Daoy (cell line): ENCODE measurements at regions not wholly inside any gene's neighbourhood (a gene's known extent, or its start where the extent isn't known, plus 50 kb on each side); places are given as distances from the start of the nearest gene placed in this dataset.
"Not testable (repeated sequence)": the region's sequence is repeated elsewhere in the genome, so short reads cannot be mapped to it uniquely, and the experiment has no call there.

Source experiments
- DNase-seq: peaks from one replicate; pipeline ENCODE4 v3.0.0-alpha.2; 2015; ENCODE audit warnings: low read depth

DNA sequence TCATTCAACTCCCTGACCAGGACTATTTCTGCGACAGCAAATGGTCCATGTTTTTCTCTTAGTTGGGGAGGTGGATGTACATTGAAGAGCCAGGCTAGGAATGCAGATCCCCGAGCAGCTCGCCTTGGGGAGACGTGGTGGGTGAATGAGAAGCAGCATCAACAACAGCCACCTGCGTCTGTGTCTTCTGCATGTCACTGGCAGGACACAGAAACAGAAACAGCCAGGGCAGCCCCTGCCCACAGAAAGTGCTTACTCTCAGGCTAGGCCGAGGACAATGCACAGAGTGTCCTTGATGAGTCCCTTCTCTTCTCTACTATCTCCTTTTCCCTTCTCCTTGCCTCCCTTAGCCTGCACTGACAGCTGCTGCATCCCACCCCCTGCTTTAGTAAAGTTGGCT is 541.9 kb upstream of the CADM1 start:
- no peak for DNase-seq

DNA sequence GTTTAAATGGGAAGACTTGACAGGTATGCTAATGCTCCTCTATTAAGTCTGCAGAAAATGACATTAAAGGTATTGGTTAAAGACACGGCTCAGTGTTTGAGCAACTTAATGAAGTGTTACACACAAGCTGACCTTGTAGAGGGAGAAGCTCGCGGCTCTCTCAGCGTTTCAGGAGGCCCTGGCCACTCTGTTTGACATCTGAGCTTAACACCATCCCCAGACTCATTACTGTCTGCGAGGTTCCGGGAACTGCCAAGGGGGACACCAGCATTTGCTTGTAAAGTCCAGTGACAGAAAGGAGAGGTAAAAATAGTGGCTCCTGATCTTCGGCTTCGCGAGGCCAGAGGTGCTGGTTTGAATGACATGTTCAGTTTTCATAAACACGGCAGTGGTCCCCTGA is 540.7 kb upstream of the CADM1 start:
- DNase-seq, result no peak

DNA sequence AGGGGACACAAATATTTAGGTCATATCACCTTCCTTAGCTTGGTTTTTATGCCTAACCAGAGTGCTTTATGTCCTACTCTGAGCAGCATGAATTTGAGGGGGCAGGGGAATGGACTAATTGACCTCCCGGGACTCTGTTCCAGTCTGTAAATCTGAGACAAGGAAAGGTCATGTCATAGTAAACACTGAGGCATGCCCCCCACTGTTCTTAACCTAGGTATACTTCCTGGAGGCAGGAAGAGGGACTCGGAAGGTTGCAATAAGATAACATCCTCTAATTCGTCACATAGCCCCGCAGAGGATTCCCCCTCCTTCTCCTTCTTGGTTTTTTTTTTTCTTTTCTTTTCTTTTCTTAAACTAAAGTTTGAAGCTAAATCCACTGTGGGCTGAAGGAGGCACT is 540.3 kb upstream of the CADM1 start:
- no peak for DNase-seq

- no peak for DNase-seq
These were observed 539.6 kb upstream of the CADM1 start for GRCh38 chr11:116043857-116044256.

GRCh38 chr11:116043059-116043458 is 538.8 kb upstream of the CADM1 start:
- DNase-seq, result not testable (repeated sequence)

DNA sequence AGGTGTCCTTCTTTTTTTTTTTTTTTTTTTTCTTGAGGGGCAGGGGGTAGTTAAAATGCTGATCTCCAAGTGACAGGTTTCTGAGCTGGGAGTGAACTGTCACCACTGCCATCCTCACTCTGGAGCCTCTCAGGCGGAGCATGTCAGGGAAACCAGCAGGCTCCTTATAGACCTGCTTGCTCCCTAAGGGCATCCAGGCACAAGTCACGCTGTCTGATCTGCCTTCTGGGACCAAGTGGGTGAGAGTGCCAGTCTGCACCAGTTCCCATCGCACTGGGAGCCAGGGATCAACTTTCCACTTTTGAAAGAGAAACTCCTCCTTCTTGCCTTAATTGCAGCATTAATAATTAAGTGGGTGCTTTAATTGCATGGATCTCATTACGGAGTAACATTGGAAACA is 537.9 kb upstream of the CADM1 start:
- DNase-seq, result no peak

DNA sequence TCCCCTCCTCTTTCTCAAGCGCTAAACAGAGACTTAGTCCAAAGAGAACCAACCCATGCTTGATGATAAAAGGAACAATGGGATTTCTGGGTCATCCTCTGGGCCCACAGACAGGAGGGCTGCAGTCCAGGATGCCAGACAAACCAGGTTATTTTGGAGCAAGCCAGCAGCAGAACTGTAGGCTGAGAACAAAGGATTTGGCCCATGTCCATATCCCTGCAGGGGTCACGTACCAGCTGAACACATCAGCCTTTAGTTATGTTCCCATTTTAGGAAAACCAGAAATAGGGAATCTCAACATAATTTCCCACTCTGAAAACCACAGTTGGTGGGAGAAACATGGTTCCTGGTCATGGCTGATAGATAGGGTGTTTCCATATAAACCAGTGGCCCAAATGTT is 533.6 kb upstream of the CADM1 start:
- peak; percentile 77 for DNase-seq

GRCh38 chr11:116035977-116036376 is 531.8 kb upstream of the CADM1 start:
- DNase-seq, result no peak

DNA sequence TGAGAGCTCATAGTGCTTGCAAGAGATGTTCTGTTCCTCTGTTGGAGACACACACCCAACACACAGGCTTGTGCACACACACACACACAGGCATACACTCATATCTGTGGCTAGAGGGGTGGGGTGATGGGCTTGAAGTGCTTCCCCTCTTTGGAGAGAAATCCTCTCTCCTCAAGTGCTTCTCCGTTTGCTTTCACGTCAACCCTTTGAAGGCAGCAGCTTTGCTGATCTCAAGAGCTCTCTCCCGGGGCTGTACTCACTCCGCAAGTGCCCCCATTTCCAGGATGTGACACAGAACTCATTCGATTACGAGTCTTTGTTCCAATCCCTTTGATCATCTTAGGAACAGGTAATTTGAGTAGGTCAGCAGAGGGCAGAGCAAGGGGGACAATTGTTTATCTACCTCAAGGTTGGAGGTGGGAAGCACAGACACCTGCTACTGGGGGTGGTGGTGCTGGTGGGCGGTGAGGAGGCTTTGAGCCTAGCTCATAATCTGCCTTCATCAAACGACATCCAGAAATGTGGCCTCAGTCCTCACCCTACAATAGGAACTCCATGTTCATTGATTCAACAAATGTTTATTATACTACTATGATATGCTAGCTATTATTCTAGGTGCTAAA is 529.8 kb upstream of the CADM1 start:
- no peak for DNase-seq

DNA sequence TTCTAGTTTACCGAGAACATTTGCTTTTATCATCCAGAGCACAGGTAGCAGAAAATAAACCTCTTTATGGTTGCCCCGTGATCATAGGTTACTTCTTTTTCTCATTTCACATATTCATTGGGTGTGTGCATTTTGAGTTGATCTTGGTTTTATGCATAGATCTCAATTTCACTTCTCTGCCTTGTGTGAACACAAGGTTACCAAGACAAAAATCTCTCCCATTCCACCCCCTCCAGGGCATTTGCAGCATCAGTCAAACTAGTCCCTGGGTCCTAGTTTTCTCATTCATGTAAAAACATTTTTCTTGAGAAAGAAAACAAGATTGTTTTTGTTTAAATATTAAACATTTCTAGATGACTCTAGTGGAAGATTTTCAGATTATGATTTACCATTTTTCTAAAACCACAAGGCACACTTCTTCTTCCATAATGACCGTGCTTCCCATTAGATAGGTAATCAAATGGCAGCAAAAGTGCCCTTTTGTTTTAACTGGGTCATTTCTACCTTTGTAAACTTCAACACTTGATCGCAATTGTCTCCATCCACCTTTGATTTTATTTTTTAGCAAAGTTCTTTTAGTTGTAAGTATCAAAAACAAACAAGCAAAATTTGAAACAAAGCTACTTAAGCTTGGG is 526.6 kb upstream of the CADM1 start:
- no peak for DNase-seq

- DNase-seq, result not testable (repeated sequence)
These were observed 524.3 kb upstream of the CADM1 start for GRCh38 chr11:116028506-116028905.

GRCh38 chr11:115999437-115999836 is 495.2 kb upstream of the CADM1 start:
- DNase-seq, result no peak

- no peak for DNase-seq
These were observed 492.6 kb upstream of the CADM1 start for GRCh38 chr11:115996808-115997188.

GRCh38 chr11:115996125-115996807 is 492.1 kb upstream of the CADM1 start:
- no peak for DNase-seq

GRCh38 chr11:115993590-115993989 is 489.4 kb upstream of the CADM1 start:
- DNase-seq, result no peak

DNA sequence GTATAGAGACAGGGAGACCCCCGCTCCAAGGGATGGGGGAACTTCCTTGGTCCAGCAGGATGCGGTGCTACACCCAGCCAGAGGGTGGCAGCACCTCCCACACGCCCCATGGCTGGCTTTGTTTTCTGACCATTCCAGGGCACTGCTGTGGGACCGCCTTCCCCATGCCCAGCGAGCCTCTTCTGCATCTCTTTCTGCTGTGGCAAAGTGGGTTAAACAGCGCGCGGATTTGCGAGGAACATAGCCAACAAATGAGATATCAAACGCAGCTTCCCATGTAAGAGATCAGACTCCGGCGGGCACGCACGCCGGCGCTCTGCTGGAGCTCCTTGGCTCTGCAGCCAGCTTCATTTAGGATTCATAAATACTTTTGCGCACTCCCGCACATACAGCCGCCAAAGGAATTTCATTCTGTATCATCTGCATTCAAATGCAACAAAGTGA is 485.8 kb upstream of the CADM1 start:
- peak; percentile 26 for DNase-seq

- DNase-seq, result peak; percentile 42
These were observed 481.7 kb upstream of the CADM1 start for GRCh38 chr11:115985896-115986295.

GRCh38 chr11:115984228-115984627 is 480.0 kb upstream of the CADM1 start:
- DNase-seq, result no peak

- DNase-seq, result no peak
These were observed 478.5 kb upstream of the CADM1 start for GRCh38 chr11:115982666-115983065.

- no peak for DNase-seq
These were observed 477.7 kb upstream of the CADM1 start for GRCh38 chr11:115981814-115982471.

DNA sequence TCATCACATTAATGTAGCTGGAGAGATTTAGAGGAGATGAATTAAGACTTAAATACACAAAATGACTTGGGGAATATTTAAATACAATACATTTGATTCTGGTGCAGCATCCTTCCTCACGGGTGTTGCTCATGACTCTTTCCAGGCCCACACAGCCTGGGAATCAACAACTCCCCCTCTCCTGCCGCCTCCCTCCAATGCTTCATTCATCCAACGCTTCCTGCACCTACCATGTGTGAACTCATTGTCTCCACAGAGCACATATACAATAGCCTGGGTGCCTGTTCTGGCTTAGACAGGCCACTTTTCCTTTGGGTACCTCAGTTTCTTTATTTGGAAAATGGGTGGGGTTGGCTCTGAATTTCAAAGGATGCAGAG is 476.9 kb upstream of the CADM1 start:
- DNase-seq, result no peak

DNA sequence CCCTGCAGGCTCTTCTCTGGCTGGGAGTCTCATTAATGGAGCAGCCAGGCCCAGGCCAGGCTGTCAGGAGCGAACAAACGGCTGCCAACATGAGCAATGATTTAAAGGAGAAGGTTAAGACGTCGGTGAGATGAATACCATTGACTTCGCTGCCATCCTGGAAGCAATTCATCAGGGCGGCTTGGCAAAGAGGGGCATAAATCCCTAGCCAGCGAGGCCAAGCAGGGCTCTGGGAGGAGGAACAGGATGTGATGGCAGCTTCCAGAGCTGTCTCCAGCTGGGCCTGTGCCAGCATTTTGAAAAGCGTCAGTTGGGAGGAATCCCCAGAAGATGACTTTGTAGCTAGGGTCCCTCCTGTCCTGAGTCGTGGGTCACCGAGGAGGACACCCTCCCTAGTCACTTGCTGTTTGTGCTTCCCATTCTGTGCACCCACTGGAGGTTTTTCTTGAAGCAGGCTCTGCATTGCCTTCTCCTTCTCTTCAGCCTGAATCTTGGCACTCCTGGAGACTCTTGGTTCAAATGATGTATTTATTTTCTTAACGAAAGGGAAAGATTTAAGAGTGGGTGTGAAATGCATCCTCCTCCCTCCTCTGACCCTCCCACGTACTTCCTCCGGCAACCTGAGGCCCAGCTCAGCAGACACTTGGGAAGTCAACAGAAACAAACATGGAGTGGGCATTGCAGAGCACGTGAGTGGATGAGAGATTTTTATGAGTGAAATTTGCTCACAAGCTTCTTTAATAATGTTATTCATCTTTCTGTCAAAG is 476.3 kb upstream of the CADM1 start:
- DNase-seq, result no peak
